ENCODE measurements at regions not wholly inside any gene's neighbourhood (a gene's known extent, or its start where the extent isn't known, plus 50 kb on each side); places are given as distances from the start of the nearest gene placed in this dataset.

DNA sequence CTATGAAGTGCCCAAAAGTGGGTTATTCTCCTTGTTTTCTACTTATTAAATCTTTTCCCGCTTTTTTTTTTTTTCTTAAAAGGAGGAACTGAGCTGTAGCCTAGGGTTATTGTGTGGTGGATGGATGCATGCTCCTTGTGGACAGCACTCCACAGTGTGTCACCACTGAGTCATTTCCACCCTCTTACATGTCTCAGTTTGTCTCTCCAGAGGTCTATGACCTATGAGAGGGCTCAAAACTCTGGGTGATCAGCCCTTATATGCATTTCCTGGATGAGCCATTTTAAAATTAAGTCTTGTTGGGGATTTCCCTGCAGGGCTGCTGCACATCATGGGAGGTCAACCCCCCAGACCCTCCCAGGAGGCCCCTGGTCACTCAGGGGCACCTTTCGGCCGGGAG, 102.2 kb upstream of the MOCS2 start:
- TF ChIP-seq ZFX (IDR thresholded peaks at IDR 0.05), result no peak
- TF ChIP-seq, protein P1, sequence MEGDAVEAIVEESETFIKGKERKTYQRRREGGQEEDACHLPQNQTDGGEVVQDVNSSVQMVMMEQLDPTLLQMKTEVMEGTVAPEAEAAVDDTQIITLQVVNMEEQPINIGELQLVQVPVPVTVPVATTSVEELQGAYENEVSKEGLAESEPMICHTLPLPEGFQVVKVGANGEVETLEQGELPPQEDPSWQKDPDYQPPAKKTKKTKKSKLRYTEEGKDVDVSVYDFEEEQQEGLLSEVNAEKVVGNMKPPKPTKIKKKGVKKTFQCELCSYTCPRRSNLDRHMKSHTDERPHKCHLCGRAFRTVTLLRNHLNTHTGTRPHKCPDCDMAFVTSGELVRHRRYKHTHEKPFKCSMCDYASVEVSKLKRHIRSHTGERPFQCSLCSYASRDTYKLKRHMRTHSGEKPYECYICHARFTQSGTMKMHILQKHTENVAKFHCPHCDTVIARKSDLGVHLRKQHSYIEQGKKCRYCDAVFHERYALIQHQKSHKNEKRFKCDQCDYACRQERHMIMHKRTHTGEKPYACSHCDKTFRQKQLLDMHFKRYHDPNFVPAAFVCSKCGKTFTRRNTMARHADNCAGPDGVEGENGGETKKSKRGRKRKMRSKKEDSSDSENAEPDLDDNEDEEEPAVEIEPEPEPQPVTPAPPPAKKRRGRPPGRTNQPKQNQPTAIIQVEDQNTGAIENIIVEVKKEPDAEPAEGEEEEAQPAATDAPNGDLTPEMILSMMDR (conservative IDR thresholded peaks at IDR 0.05), result no peak

DNA sequence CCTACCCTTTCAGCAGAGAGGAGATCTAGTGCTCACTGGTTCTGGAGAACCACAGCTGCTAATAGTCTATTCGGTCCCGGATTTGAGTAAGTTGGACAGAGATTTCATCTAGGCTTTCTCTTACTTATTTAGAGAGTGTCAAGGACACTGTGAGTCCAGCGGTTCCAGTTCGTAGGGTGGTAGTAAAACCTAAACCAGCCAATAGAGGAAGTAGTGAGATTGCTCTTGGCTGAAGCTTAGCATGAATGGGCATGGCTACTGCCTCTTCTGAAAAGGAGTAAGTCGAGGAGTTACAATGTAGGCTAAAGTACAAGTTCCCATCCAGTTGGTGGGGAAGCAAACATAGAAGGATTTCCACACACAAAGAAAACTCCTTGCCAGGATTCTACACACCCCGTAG, 109.6 kb upstream of the MOCS2 start:
- TF ChIP-seq, protein P1 (conservative IDR thresholded peaks at IDR 0.05), result no peak
- no peak for TF ChIP-seq ZFX (IDR thresholded peaks at IDR 0.05)
- no peak overlapping the region for H3K27ac ChIP-seq

More for the DNA sequence above, 102.2 kb upstream of the MOCS2 start:
- no peak overlapping the region for H3K27ac ChIP-seq

DNA sequence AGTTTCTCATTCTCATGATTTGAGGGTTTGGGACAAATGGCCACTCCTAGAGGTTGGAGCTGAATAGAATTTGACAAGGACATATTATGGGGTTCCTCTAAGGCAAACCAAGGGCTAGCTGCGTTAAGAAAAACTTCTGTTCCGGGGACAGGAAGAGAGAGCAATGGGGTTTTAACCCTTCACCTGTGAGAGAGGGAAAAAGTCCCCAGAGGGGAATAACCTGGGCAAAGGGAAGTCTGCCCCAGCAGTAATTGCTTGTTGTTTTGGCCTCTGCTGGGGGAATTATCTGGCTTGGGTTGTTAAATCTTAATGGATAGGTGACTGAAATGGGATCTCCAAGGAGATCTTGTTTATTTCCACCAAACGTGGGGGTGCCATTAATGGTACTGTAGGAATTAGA, 110.1 kb upstream of the MOCS2 start:
- TF ChIP-seq, protein P1 (conservative IDR thresholded peaks at IDR 0.05), result no peak
- no peak for TF ChIP-seq ZFX (IDR thresholded peaks at IDR 0.05)
- no peak overlapping the region for H3K27ac ChIP-seq

DNA sequence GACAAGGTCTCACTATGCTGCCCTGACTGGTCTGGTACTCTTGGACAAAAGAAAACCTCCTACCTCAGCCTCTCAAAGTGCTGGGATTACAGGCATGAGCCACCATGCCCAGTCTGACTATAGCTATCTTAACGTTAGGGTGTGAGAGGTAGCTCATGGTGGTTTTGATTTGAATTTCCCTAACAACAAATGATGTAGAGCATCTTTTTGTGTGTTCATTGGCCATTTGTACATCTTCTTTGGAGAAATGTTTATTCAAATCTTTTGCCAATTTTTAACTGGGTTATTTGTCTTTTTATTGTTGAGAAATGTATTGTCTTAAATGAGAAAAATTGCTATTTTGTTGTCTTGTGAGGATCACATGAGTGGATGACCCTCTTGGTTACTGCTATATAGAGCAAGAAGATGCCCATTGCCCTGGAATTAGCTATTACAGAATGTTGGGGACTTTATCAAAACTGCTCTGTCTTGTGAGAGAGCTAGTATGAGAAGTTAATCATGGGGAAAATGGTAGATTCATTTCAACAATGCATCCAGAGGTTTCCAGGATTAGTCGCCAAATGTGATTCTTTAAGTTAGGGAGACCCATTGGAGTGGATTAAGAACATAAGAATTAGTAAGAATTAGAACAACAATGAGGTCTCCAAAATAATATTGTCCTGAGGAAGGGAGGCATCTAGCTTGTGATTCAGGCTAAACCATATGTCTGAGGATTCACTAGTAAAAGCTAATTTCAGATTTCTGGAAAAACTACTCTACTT, 124.3 kb upstream of the MOCS2 start:
- no peak overlapping the region for H3K27ac ChIP-seq
- TF ChIP-seq, protein P1 (conservative IDR thresholded peaks at IDR 0.05), result no peak
- TF ChIP-seq ZFX (IDR thresholded peaks at IDR 0.05), result no peak

DNA sequence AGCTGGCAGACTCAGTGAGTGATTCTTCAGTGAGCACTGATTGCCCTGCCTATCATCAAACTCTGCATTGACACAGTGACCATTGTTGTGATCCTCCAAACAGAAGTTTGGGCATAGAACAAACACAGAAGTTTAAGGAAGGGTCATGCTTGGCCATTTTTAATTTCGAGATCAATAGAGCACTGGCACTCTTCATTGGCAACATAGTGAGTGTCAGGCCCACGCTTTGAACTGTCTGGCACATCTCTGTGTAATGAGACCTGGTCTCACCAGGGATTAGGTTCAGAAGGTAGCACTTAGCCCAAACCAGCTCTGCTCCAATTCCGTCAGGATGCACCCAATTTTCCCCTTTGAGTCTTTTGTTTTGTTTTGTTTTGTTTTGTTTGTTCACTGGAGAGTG, 127.1 kb upstream of the MOCS2 start:
- no peak overlapping the region for H3K27ac ChIP-seq
- TF ChIP-seq ZFX (IDR thresholded peaks at IDR 0.05), result no peak
- TF ChIP-seq, protein P1 (conservative IDR thresholded peaks at IDR 0.05), result no peak

DNA sequence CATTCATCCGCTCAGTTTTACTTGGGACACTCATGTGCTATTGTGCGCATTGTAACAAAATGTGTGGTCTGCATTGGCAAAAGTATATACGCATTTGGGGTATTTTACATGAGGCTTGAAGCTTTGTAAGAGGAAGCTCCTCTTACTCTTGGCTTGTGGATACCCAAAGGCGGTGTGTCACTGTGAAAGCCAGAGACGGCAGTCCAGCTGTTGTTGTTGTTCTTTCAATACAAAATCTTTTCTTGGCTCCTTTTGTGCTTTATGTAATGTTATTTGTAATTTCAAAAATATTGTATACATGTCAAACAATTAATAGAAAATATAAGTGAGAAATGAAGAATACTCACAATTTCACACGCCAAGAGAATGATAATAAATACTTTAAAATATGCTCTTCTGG, 128.3 kb upstream of the MOCS2 start:
- no peak overlapping the region for H3K27ac ChIP-seq
- TF ChIP-seq, protein P1 (conservative IDR thresholded peaks at IDR 0.05), result no peak
- no peak for TF ChIP-seq ZFX (IDR thresholded peaks at IDR 0.05)

DNA sequence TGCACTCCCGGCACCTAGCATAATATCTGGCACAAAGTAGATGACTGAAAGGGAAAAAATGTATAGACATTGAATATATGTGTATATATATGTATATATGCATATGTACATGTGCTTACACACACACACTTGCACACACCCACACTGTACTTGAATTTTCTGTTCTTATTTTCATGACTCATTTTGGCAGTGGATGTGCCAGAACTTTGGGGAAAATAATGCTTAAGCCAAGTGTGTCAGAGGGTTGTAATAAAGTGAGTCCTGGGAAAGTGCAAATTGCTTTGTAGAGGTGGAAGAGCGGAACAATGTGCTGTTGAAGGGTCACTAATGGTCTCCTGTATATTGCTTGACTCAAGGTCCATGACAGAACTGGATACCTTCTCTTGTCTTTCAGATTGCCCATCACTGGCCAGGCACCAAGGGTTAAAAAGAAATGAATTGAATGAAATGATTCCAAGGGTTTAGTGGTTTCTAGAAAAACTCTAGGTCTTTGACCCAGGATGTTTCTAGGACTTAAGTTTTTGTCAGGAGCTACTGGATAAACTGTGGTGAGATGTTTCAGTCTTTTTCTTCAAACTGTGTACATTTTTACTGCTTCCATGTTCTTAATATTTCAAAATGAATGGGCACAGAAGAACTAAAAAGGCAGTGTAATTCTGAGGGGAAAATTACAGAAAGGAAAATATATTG, 129.9 kb upstream of the MOCS2 start:
- TF ChIP-seq ZFX (IDR thresholded peaks at IDR 0.05), result no peak
- TF ChIP-seq, protein P1 (conservative IDR thresholded peaks at IDR 0.05), result no peak
- H3K27ac ChIP-seq, result no peak overlapping the region

Measured in C4-2B (cell line).